HCT116 (cell line): ENCODE measurements at regions not wholly inside any gene's neighbourhood (a gene's known extent, or its start where the extent isn't known, plus 50 kb on each side); places are given as distances from the start of the nearest gene placed in this dataset.

Source experiments
- ATAC-seq: fragments of 200-7000 bp; cut with Tn5 transposase; 2 replicates; pipeline ENCODE4 v1.9.1; 2020; ENCODE audit warnings: mild to moderate bottlenecking, moderate library complexity
- BruUV-seq: library from RNA; stranded (reverse); fragments of 400-500 nt; replicated peaks from 2 replicates; lab custom pipeline; 2021; lab: Mats Ljungman, UMichigan
- CTCF ChIA-PET: fragments of 300-600 bp; sonication (Branson Sonifier 250); formaldehyde crosslinking; loops from one replicate; lab custom pipeline; 2021; ENCODE audit warnings: antibody characterized with exemption; lab: Charles Lee
- POLR2A ChIA-PET: fragments of 300-600, 350-600 bp; sonication (Branson Sonifier 250); formaldehyde crosslinking; loops from one replicate; lab custom pipeline; 2021; ENCODE audit warnings: antibody characterized with exemption; lab: Charles Lee
- RAD21 ChIA-PET, 2 experiments: fragments of 300-600 bp; sonication (Branson Sonifier 250); formaldehyde crosslinking; loops; one replicate each; lab custom pipeline; 2023; ENCODE audit warnings: low total read pairs in 2 of 2; ENCODE audit not compliant: uncharacterized antibody in 2 of 2, unreplicated experiment in 2 of 2, low non-redundant PET in 1 of 2; lab: Charles Lee
- DNase-seq: peaks from one replicate; pipeline ENCODE4 v3.0.0-alpha.2; 2010; ENCODE audit warnings: low read depth, low spot score
- H2AFZ ChIP-seq: fragments of 200-600 bp; shearing (Covaris generic), sonication (generic); 2 replicates; pipeline ENCODE4 v1.6.1; 2017; ENCODE audit warnings: low read depth, mixed run types, mixed read lengths, antibody characterized with exemption, low read length; ENCODE audit not compliant: poor library complexity, severe bottlenecking
- H3K27ac ChIP-seq: 2 replicates; pipeline ENCODE4 v1.5.1; 2012; ENCODE audit warnings: low read depth, low read length
- H3K27me3 ChIP-seq: fragments of 200-600 bp; sonication (generic); 2 replicates; pipeline ENCODE4 v1.6.1; 2016; ENCODE audit warnings: mixed run types, low read length, mixed read lengths; ENCODE audit not compliant: insufficient read depth
- H3K36me3 ChIP-seq, 2 experiments: fragments of 200-500 bp in 1 of 2; fragments of 200-600 bp in 1 of 2; sonication (Bioruptor generic) in 1 of 2; sonication (generic) in 1 of 2; 2 replicates each; pipeline versions ENCODE4 v1.5.1 to v1.6.1; 2014 to 2016; ENCODE audit warnings: low read length in 2 of 2, inconsistent platforms in 1 of 2, mixed read lengths in 1 of 2, mixed run types in 1 of 2; ENCODE audit not compliant: insufficient read depth in 2 of 2, control insufficient read depth in 1 of 2
- H3K4me1 ChIP-seq, 2 experiments: fragments of 200-600 bp in 1 of 2; sonication (generic) in 1 of 2; 2 replicates each; pipeline versions ENCODE4 v1.5.1 to v1.6.1; 2012 to 2017; ENCODE audit warnings: low read length in 2 of 2, inconsistent platforms in 1 of 2, mild to moderate bottlenecking in 1 of 2, mixed read lengths in 1 of 2, mixed run types in 1 of 2, moderate library complexity in 1 of 2; ENCODE audit not compliant: insufficient read depth in 2 of 2, control insufficient read depth in 1 of 2
- H3K4me2 ChIP-seq: fragments of 200-600 bp; sonication (generic); 2 replicates; pipeline ENCODE4 v1.6.1; 2017; ENCODE audit warnings: mixed run types, low read length, mixed read lengths
- H3K4me3 ChIP-seq, 2 experiments: fragments of 200-600 bp in 1 of 2; sonication (generic) in 1 of 2; replicated peaks in 1 of 2; 2 replicates each; pipeline ENCODE4 v1.5.1; 2011 to 2016; ENCODE audit warnings: low read length in 2 of 2, control low read depth in 1 of 2, low read depth in 1 of 2, mild to moderate bottlenecking in 1 of 2, mixed read lengths in 1 of 2, mixed run types in 1 of 2
- H3K79me2 ChIP-seq: fragments of 200-600 bp; sonication (generic); 2 replicates; pipeline ENCODE4 v1.6.1; 2017; ENCODE audit warnings: mild to moderate bottlenecking, mixed run types, low read length, moderate library complexity, mixed read lengths; ENCODE audit not compliant: insufficient read depth
- H3K9ac ChIP-seq: fragments of 200-600 bp; sonication (generic); 2 replicates; pipeline ENCODE4 v1.6.1; 2016; ENCODE audit warnings: low read length, mixed read lengths
- H3K9me2 ChIP-seq: fragments of 200-600 bp; sonication (generic), shearing (Covaris generic); 2 replicates; pipeline ENCODE4 v1.6.1; 2017; ENCODE audit warnings: mixed run types, mild to moderate bottlenecking, moderate library complexity; ENCODE audit not compliant: insufficient read depth
- H3K9me3 ChIP-seq, 2 experiments: fragments of 200-500 bp in 1 of 2; fragments of 200-600 bp in 1 of 2; sonication (Bioruptor generic) in 1 of 2; sonication (generic) in 1 of 2; 2 replicates each; pipeline ENCODE4 v1.6.1; 2014 to 2017; ENCODE audit warnings: low read length in 2 of 2, mixed read lengths in 2 of 2, inconsistent platforms in 1 of 2, low read depth in 1 of 2, mild to moderate bottlenecking in 1 of 2, mixed run types in 1 of 2, moderate library complexity in 1 of 2; ENCODE audit not compliant: control insufficient read depth in 1 of 2, insufficient read depth in 1 of 2
- H4K20me1 ChIP-seq: fragments of 200-600 bp; sonication (generic), shearing (Covaris generic); 2 replicates; pipeline ENCODE4 v1.6.1; 2017; ENCODE audit warnings: mixed run types, mild to moderate bottlenecking, moderate library complexity; ENCODE audit not compliant: insufficient read depth
- CEBPB ChIP-seq: IDR thresholded peaks from 2 replicates; pipeline ENCODE4 v1.6.1; 2012; ENCODE audit warnings: low read depth
- CTCF ChIP-seq, 3 experiments: fragments of 200-600 bp in 1 of 3; sonication (generic) in 1 of 3; IDR thresholded peaks in 2 of 3; conservative IDR thresholded peaks in 1 of 3; 2 replicates each; pipeline ENCODE4 v1.5.1; 2012 to 2017; ENCODE audit warnings: low read depth in 2 of 3, low read length in 2 of 3, antibody characterized with exemption in 1 of 3, borderline replicate concordance in 1 of 3, control low read depth in 1 of 3, mild to moderate bottlenecking in 1 of 3, mixed read lengths in 1 of 3, mixed run types in 1 of 3, moderate library complexity in 1 of 3; ENCODE audit not compliant: insufficient read depth in 1 of 3
- EGR1 ChIP-seq: IDR thresholded peaks from 2 replicates; pipeline ENCODE4 v1.6.1; 2012; ENCODE audit warnings: low read depth
- ELF1 ChIP-seq: IDR thresholded peaks from 2 replicates; pipeline ENCODE4 v1.6.1; 2012; ENCODE audit warnings: low read depth, borderline replicate concordance
- JUND ChIP-seq: IDR thresholded peaks from 2 replicates; pipeline ENCODE4 v1.6.1; 2012
- POLR2A ChIP-seq: IDR thresholded peaks from 2 replicates; pipeline ENCODE4 v1.7.0; 2011; ENCODE audit warnings: borderline replicate concordance; ENCODE audit not compliant: insufficient read depth, insufficient read length; ENCODE audit errors: extremely low read depth
- RAD21 ChIP-seq: IDR thresholded peaks from 2 replicates; pipeline ENCODE4 v1.6.1; 2012; ENCODE audit warnings: low read depth, mild to moderate bottlenecking
- SIN3A ChIP-seq: IDR thresholded peaks from 2 replicates; pipeline ENCODE4 v1.6.1; 2012; ENCODE audit warnings: low read depth
- TCF7L2 ChIP-seq: IDR thresholded peaks from 2 replicates; pipeline ENCODE4 v1.7.0; 2011; ENCODE audit warnings: borderline replicate concordance, inconsistent platforms; ENCODE audit not compliant: insufficient read depth, insufficient read length; ENCODE audit errors: extremely low read depth
- YY1 ChIP-seq: IDR thresholded peaks from 2 replicates; pipeline ENCODE4 v1.6.1; 2011; ENCODE audit warnings: low read length, low read depth, moderate library complexity, mild to moderate bottlenecking; ENCODE audit not compliant: insufficient replicate concordance; ENCODE audit errors: extremely low read depth
- ZFX ChIP-seq: fragments of 450-650 bp; IDR thresholded peaks from 2 replicates; pipeline ENCODE4 v1.6.1; 2017
- ZNF274 ChIP-seq: fragments of 200-500 bp; sonication (Bioruptor generic); IDR thresholded peaks from 2 replicates; pipeline ENCODE4 v1.6.1; 2014; ENCODE audit warnings: mild to moderate bottlenecking, low read depth, low read length, inconsistent platforms
- intact Hi-C: fragments of 100-400 bp; cut with micrococcal nuclease; formaldehyde crosslinking; loops from 2 replicates; pipeline ENCODE4 v1.10.0; 2022

- DNase-seq (no peak), ATAC-seq (no peak)
- TF ChIP-seq POLR2A (no peak), ZFX (no peak), EGR1 (no peak), TCF7L2 (no peak), YY1 (no peak), CTCF (IDR thresholded peaks at IDR 0.05 in 2 of 3, conservative IDR thresholded peaks at IDR 0.05 in 1 of 3; ENCODE audit: borderline replicate concordance in 1 of 3, insufficient read depth in 1 of 3, low read depth in 2 of 3, low read length in 2 of 3) (no peak), ELF1 (no peak), JUND (no peak), ZNF274 (no peak), RAD21 (no peak), CEBPB (no peak), SIN3A (no peak)
- no peak overlapping the region for H3K9ac ChIP-seq
- H3K36me3 ChIP-seq = no peaks in the 10 kb centered on the region
- H3K27ac ChIP-seq = no peak overlapping the region
- RAD21 ChIA-PET = no interaction called here
- H3K4me3 ChIP-seq = no peak overlapping the region
- no peak overlapping the region for H3K4me2 ChIP-seq
- H3K27me3 ChIP-seq = no peaks in the 10 kb centered on the region
- H3K9me3 ChIP-seq = peaks cover 0 to 3% of the 10 kb centered on the region in 2 experiments; a peak in 2 of 4 replicates
- no peak overlapping the region for H2AFZ ChIP-seq
- no peaks in the 10 kb centered on the region for H3K9me2 ChIP-seq
- POLR2A ChIA-PET = no interaction called here
- intact Hi-C loops = no loop called here
- CTCF ChIA-PET = no interaction called here
- H3K4me1 ChIP-seq = no peaks in the 10 kb centered on the region
- H3K79me2 ChIP-seq = no peaks in the 10 kb centered on the region
- BruUV-seq = no TSS peak
- no peaks in the 10 kb centered on the region for H4K20me1 ChIP-seq
Observed at GRCh38 chr14:106235356-106236159, 709.2 kb downstream of the TMEM121 start.
